Lower leg skin (tissue), 3 donors: ENCODE measurements at regions not wholly inside any gene's neighbourhood (a gene's known extent, or its start where the extent isn't known, plus 50 kb on each side); places are given as distances from the start of the nearest gene placed in this dataset.

Source experiments
- POLR2A ChIP-seq, 2 donors: fragments of 450-650 bp; IDR thresholded peaks; one replicate each; pipeline ENCODE4 v1.6.1; 2016 to 2017; ENCODE audit warnings: antibody characterized with exemption in 2 of 2, mild to moderate bottlenecking in 1 of 2, moderate library complexity in 1 of 2
- TF ChIP-seq, protein P1 (sequence below), 3 donors: fragments of 450-650 bp; IDR thresholded peaks; one replicate each; pipeline ENCODE4 v1.5.1; 2016; ENCODE audit warnings: antibody characterized with exemption in 3 of 3, mild to moderate bottlenecking in 3 of 3, moderate library complexity in 2 of 3

- no peak for TF ChIP-seq POLR2A (IDR thresholded peaks at IDR 0.05)
- TF ChIP-seq, protein P1, sequence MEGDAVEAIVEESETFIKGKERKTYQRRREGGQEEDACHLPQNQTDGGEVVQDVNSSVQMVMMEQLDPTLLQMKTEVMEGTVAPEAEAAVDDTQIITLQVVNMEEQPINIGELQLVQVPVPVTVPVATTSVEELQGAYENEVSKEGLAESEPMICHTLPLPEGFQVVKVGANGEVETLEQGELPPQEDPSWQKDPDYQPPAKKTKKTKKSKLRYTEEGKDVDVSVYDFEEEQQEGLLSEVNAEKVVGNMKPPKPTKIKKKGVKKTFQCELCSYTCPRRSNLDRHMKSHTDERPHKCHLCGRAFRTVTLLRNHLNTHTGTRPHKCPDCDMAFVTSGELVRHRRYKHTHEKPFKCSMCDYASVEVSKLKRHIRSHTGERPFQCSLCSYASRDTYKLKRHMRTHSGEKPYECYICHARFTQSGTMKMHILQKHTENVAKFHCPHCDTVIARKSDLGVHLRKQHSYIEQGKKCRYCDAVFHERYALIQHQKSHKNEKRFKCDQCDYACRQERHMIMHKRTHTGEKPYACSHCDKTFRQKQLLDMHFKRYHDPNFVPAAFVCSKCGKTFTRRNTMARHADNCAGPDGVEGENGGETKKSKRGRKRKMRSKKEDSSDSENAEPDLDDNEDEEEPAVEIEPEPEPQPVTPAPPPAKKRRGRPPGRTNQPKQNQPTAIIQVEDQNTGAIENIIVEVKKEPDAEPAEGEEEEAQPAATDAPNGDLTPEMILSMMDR (IDR thresholded peaks at IDR 0.05): no peak
Measured at GRCh38 chr5:82622711-82623514, 344.8 kb upstream of the RPS23 start.
